ENCODE measurements at regions not wholly inside any gene's neighbourhood (a gene's known extent, or its start where the extent isn't known, plus 50 kb on each side); places are given as distances from the start of the nearest gene placed in this dataset.

GRCh38 chr18:10015288-10015701 lies 101.5 kb downstream of the VAPA start:
- H3K27ac ChIP-seq = peak overlapping the region; percentile 70
- no peak for TF ChIP-seq CTCF (conservative IDR thresholded peaks at IDR 0.05; ENCODE audit: low read depth)
- POLR2A ChIA-PET (ENCODE audit: low non-redundant PET) = no interaction called here
- peak; percentile 45 for DNase-seq (ENCODE audit: low spot score)
- CTCF ChIA-PET = no interaction called here

GRCh38 chr18:10015941-10016819 lies 102.4 kb downstream of the VAPA start:
- no peak for TF ChIP-seq CTCF (conservative IDR thresholded peaks at IDR 0.05; ENCODE audit: low read depth)
- H3K27ac ChIP-seq = peak overlapping the region; percentile 70
- CTCF ChIA-PET = interaction anchor here (0.6 to 1.2 kb wide), 3 partner anchors 78 to 504 kb away, joined by 3 to 5 read pairs (median 3); no protein-coding TSS in a partner anchor
- DNase-seq (ENCODE audit: low spot score) = peak; percentile 43
- POLR2A ChIA-PET (ENCODE audit: low non-redundant PET) = no interaction called here

- TF ChIP-seq CTCF (conservative IDR thresholded peaks at IDR 0.05; ENCODE audit: low read depth) = no peak
- ChIA-PET POLR2A (ENCODE audit: low non-redundant PET) (no interaction called here), CTCF (interaction anchor here (0.6 to 1.2 kb wide), 4 partner anchors 24 to 503 kb away, joined by 3 read pairs; no protein-coding TSS in a partner anchor)
- H3K27ac ChIP-seq = no peak overlapping the region
- DNase-seq (ENCODE audit: low spot score) = no peak
Measured at GRCh38 chr18:10017043-10017442, 103.2 kb downstream of the VAPA start.

- DNase-seq (ENCODE audit: low spot score) = no peak
- TF ChIP-seq CTCF (conservative IDR thresholded peaks at IDR 0.05; ENCODE audit: low read depth) = no peak
- POLR2A ChIA-PET (ENCODE audit: low non-redundant PET) = no interaction called here
- no peak overlapping the region for H3K27ac ChIP-seq
- CTCF ChIA-PET = no interaction called here
Measured at GRCh38 chr18:10018289-10018688, 104.5 kb downstream of the VAPA start.

GRCh38 chr18:10020171-10020570 lies 106.4 kb downstream of the VAPA start:
- ChIA-PET POLR2A (ENCODE audit: low non-redundant PET) (no interaction called here), CTCF (no interaction called here)
- H3K27ac ChIP-seq = no peak overlapping the region
- no peak for DNase-seq (ENCODE audit: low spot score)
- TF ChIP-seq CTCF (conservative IDR thresholded peaks at IDR 0.05; ENCODE audit: low read depth) = no peak

GRCh38 chr18:10022365-10022764 lies 108.5 kb downstream of the VAPA start:
- ChIA-PET CTCF (no interaction called here), POLR2A (ENCODE audit: low non-redundant PET) (no interaction called here)
- no peak overlapping the region for H3K27ac ChIP-seq
- no peak for TF ChIP-seq CTCF (conservative IDR thresholded peaks at IDR 0.05; ENCODE audit: low read depth)
- DNase-seq (ENCODE audit: low spot score) = no peak
